ENCODE measurements at regions not wholly inside any gene's neighbourhood (a gene's known extent, or its start where the extent isn't known, plus 50 kb on each side); places are given as distances from the start of the nearest gene placed in this dataset.
"Not testable (repeated sequence)": the region's sequence is repeated elsewhere in the genome, so short reads cannot be mapped to it uniquely, and the experiment has no call there.

GRCh38 chr2:111544006-111544405 lies 340.0 kb downstream of the ANAPC1 start:
- H3K4me3 ChIP-seq (ENCODE audit: low read length in 2 of 2); H3K9me3 ChIP-seq (ENCODE audit: control insufficient read depth in 2 of 2, low read length in 2 of 2); H3K4me1 ChIP-seq (ENCODE audit: control insufficient read depth in 2 of 2, insufficient read depth in 2 of 2, low read length in 2 of 2); H3K36me3 ChIP-seq (ENCODE audit: control insufficient read depth in 2 of 2, insufficient read depth in 2 of 2, low read length in 2 of 2); H3K27ac ChIP-seq (ENCODE audit: low read depth in 2 of 2, low read length in 2 of 2); H3K27me3 ChIP-seq (ENCODE audit: control insufficient read depth in 2 of 2, insufficient read depth in 2 of 2, low read length in 2 of 2); H3K9ac ChIP-seq (ENCODE audit: low read depth in 1 of 2, low read length in 2 of 2): not testable (repeated sequence)

- H3K27ac ChIP-seq (ENCODE audit: low read depth in 2 of 2, low read length in 2 of 2); H3K9me3 ChIP-seq (ENCODE audit: control insufficient read depth in 2 of 2, low read length in 2 of 2); H3K4me1 ChIP-seq (ENCODE audit: control insufficient read depth in 2 of 2, insufficient read depth in 2 of 2, low read length in 2 of 2); H3K36me3 ChIP-seq (ENCODE audit: control insufficient read depth in 2 of 2, insufficient read depth in 2 of 2, low read length in 2 of 2); H3K9ac ChIP-seq (ENCODE audit: low read depth in 1 of 2, low read length in 2 of 2); H3K27me3 ChIP-seq (ENCODE audit: control insufficient read depth in 2 of 2, insufficient read depth in 2 of 2, low read length in 2 of 2); H3K4me3 ChIP-seq (ENCODE audit: low read length in 2 of 2): not testable (repeated sequence)
These were observed 338.1 kb downstream of the ANAPC1 start for GRCh38 chr2:111545723-111546431.

- H3K9ac ChIP-seq (ENCODE audit: low read depth in 1 of 2, low read length in 2 of 2); H3K4me1 ChIP-seq (ENCODE audit: control insufficient read depth in 2 of 2, insufficient read depth in 2 of 2, low read length in 2 of 2); H3K36me3 ChIP-seq (ENCODE audit: control insufficient read depth in 2 of 2, insufficient read depth in 2 of 2, low read length in 2 of 2); H3K9me3 ChIP-seq (ENCODE audit: control insufficient read depth in 2 of 2, low read length in 2 of 2); H3K27ac ChIP-seq (ENCODE audit: low read depth in 2 of 2, low read length in 2 of 2); H3K27me3 ChIP-seq (ENCODE audit: control insufficient read depth in 2 of 2, insufficient read depth in 2 of 2, low read length in 2 of 2); H3K4me3 ChIP-seq (ENCODE audit: low read length in 2 of 2): not testable (repeated sequence)
These were observed 337.4 kb downstream of the ANAPC1 start for GRCh38 chr2:111546578-111546977.

DNA sequence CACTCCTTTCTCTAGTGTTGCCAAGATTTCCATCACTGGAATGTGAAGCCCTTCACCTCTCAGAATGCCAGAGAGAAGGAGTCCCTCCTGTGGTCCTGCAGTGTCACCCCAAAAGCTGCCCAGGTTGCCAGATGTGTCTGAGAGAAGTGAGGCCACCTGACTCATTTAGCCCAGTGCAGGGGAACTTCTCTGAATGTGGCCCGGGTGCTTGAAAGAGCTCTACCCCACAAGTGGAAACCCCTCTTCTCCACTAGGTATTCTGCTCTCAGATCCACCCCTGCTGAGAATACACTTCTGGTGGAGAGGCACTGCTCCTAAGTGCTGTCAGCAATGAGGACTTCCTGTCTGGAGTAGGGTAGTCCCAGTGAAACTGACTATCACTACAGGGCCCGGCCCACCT lies 334.8 kb downstream of the ANAPC1 start:
- not testable (repeated sequence) for H3K27me3 ChIP-seq (ENCODE audit: control insufficient read depth in 2 of 2, insufficient read depth in 2 of 2, low read length in 2 of 2); H3K27ac ChIP-seq (ENCODE audit: low read depth in 2 of 2, low read length in 2 of 2); H3K4me3 ChIP-seq (ENCODE audit: low read length in 2 of 2); H3K36me3 ChIP-seq (ENCODE audit: control insufficient read depth in 2 of 2, insufficient read depth in 2 of 2, low read length in 2 of 2); H3K4me1 ChIP-seq (ENCODE audit: control insufficient read depth in 2 of 2, insufficient read depth in 2 of 2, low read length in 2 of 2); H3K9me3 ChIP-seq (ENCODE audit: control insufficient read depth in 2 of 2, low read length in 2 of 2); H3K9ac ChIP-seq (ENCODE audit: low read depth in 1 of 2, low read length in 2 of 2)

GRCh38 chr2:111551428-111551827 lies 332.6 kb downstream of the ANAPC1 start:
- H3K9me3 ChIP-seq (ENCODE audit: control insufficient read depth in 2 of 2, low read length in 2 of 2); H3K36me3 ChIP-seq (ENCODE audit: control insufficient read depth in 2 of 2, insufficient read depth in 2 of 2, low read length in 2 of 2); H3K4me1 ChIP-seq (ENCODE audit: control insufficient read depth in 2 of 2, insufficient read depth in 2 of 2, low read length in 2 of 2); H3K4me3 ChIP-seq (ENCODE audit: low read length in 2 of 2); H3K27ac ChIP-seq (ENCODE audit: low read depth in 2 of 2, low read length in 2 of 2); H3K27me3 ChIP-seq (ENCODE audit: control insufficient read depth in 2 of 2, insufficient read depth in 2 of 2, low read length in 2 of 2); H3K9ac ChIP-seq (ENCODE audit: low read depth in 1 of 2, low read length in 2 of 2): not testable (repeated sequence)

DNA sequence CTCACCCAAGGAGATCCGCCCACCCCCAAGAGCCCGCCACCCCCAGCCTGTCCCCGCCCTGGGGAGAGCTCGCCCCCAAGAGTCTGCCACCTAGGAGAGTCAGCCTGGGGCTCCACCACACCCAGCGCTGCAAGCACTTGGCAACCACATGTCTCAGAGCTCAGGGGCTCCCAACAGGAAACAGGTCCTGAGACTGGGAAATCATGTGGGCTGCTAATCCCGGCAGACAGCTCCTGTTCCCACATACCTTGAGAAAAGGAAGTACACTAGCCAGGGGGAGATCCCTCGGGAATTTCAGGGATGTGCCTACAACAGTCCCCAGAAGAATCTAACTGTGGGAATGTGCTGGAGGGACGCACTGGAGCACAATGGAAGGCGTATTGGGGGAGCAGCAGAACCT lies 331.4 kb downstream of the ANAPC1 start:
- not testable (repeated sequence) for H3K27me3 ChIP-seq (ENCODE audit: control insufficient read depth in 2 of 2, insufficient read depth in 2 of 2, low read length in 2 of 2); H3K4me1 ChIP-seq (ENCODE audit: control insufficient read depth in 2 of 2, insufficient read depth in 2 of 2, low read length in 2 of 2); H3K9ac ChIP-seq (ENCODE audit: low read depth in 1 of 2, low read length in 2 of 2); H3K9me3 ChIP-seq (ENCODE audit: control insufficient read depth in 2 of 2, low read length in 2 of 2); H3K36me3 ChIP-seq (ENCODE audit: control insufficient read depth in 2 of 2, insufficient read depth in 2 of 2, low read length in 2 of 2); H3K4me3 ChIP-seq (ENCODE audit: low read length in 2 of 2); H3K27ac ChIP-seq (ENCODE audit: low read depth in 2 of 2, low read length in 2 of 2)

DNA sequence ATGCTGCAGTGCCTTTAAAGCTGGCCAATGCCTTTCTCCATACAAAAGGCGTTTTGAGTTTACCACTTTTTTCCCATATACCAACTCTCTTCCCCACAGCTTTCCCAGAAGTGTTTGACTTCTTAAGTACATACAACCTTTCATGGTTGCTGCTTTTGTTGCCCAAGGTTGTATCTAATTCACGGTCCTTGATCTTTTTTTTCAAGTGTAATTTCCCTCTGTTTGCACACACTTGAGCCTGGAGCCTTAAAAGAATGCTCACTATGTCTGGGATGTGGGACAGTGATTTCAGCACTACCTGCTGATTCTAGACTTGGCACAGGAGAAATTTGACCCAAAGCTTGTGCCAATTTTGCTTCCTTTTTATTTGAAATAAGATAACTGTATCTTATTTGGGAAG lies 324.7 kb downstream of the ANAPC1 start:
- not testable (repeated sequence) for H3K9ac ChIP-seq (ENCODE audit: low read depth in 1 of 2, low read length in 2 of 2); H3K9me3 ChIP-seq (ENCODE audit: control insufficient read depth in 2 of 2, low read length in 2 of 2); H3K36me3 ChIP-seq (ENCODE audit: control insufficient read depth in 2 of 2, insufficient read depth in 2 of 2, low read length in 2 of 2); H3K4me3 ChIP-seq (ENCODE audit: low read length in 2 of 2); H3K27me3 ChIP-seq (ENCODE audit: control insufficient read depth in 2 of 2, insufficient read depth in 2 of 2, low read length in 2 of 2); H3K4me1 ChIP-seq (ENCODE audit: control insufficient read depth in 2 of 2, insufficient read depth in 2 of 2, low read length in 2 of 2); H3K27ac ChIP-seq (ENCODE audit: low read depth in 2 of 2, low read length in 2 of 2)

DNA sequence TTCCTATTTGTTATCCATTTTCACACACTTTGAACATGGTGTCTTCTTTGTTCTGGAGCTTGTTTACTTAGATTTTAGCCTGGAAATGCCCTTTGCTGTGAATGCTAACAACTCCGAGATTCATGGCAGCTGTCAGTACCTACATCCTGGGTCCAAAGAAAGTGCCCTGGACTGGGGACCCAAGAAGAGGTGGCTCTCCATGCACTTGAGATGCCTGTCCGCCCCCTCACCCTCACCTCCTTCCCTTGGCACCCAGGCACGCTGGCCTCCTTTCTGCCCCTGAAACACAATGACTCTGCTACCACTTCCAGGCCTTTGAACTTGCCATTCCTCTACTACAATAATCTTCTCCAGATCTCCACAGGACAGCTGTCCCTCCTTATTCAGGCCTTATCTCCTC lies 324.2 kb downstream of the ANAPC1 start:
- H3K27me3 ChIP-seq (ENCODE audit: control insufficient read depth in 2 of 2, insufficient read depth in 2 of 2, low read length in 2 of 2); H3K4me1 ChIP-seq (ENCODE audit: control insufficient read depth in 2 of 2, insufficient read depth in 2 of 2, low read length in 2 of 2); H3K27ac ChIP-seq (ENCODE audit: low read depth in 2 of 2, low read length in 2 of 2); H3K9ac ChIP-seq (ENCODE audit: low read depth in 1 of 2, low read length in 2 of 2); H3K4me3 ChIP-seq (ENCODE audit: low read length in 2 of 2); H3K9me3 ChIP-seq (ENCODE audit: control insufficient read depth in 2 of 2, low read length in 2 of 2); H3K36me3 ChIP-seq (ENCODE audit: control insufficient read depth in 2 of 2, insufficient read depth in 2 of 2, low read length in 2 of 2): not testable (repeated sequence)

- not testable (repeated sequence) for H3K36me3 ChIP-seq (ENCODE audit: control insufficient read depth in 2 of 2, insufficient read depth in 2 of 2, low read length in 2 of 2); H3K27ac ChIP-seq (ENCODE audit: low read depth in 2 of 2, low read length in 2 of 2); H3K4me1 ChIP-seq (ENCODE audit: control insufficient read depth in 2 of 2, insufficient read depth in 2 of 2, low read length in 2 of 2); H3K27me3 ChIP-seq (ENCODE audit: control insufficient read depth in 2 of 2, insufficient read depth in 2 of 2, low read length in 2 of 2); H3K9ac ChIP-seq (ENCODE audit: low read depth in 1 of 2, low read length in 2 of 2); H3K4me3 ChIP-seq (ENCODE audit: low read length in 2 of 2); H3K9me3 ChIP-seq (ENCODE audit: control insufficient read depth in 2 of 2, low read length in 2 of 2)
These were observed 317.9 kb downstream of the ANAPC1 start for GRCh38 chr2:111566068-111566467.

GRCh38 chr2:111567233-111567632 lies 316.8 kb downstream of the ANAPC1 start:
- H3K9ac ChIP-seq (ENCODE audit: low read depth in 1 of 2, low read length in 2 of 2); H3K4me1 ChIP-seq (ENCODE audit: control insufficient read depth in 2 of 2, insufficient read depth in 2 of 2, low read length in 2 of 2); H3K27me3 ChIP-seq (ENCODE audit: control insufficient read depth in 2 of 2, insufficient read depth in 2 of 2, low read length in 2 of 2); H3K9me3 ChIP-seq (ENCODE audit: control insufficient read depth in 2 of 2, low read length in 2 of 2); H3K36me3 ChIP-seq (ENCODE audit: control insufficient read depth in 2 of 2, insufficient read depth in 2 of 2, low read length in 2 of 2); H3K4me3 ChIP-seq (ENCODE audit: low read length in 2 of 2); H3K27ac ChIP-seq (ENCODE audit: low read depth in 2 of 2, low read length in 2 of 2): not testable (repeated sequence)

Data from mucosa of rectum (tissue), 2 donors.